Smooth muscle cell (in vitro differentiated cells): ENCODE measurements at regions not wholly inside any gene's neighbourhood (a gene's known extent, or its start where the extent isn't known, plus 50 kb on each side); places are given as distances from the start of the nearest gene placed in this dataset.
"Not testable (repeated sequence)": the region's sequence is repeated elsewhere in the genome, so short reads cannot be mapped to it uniquely, and the experiment has no call there.

Source experiments
- DNase-seq: peaks from one replicate; lab custom pipeline; 2025; ENCODE audit not compliant: unreplicated experiment; lab: John Stamatoyannopoulos, UW
- H2AFZ ChIP-seq: fragments of 200-600 bp; sonication (generic); 2 replicates; pipeline ENCODE4 v1.6.0; 2016; ENCODE audit warnings: antibody characterized with exemption, low read depth, mild to moderate bottlenecking
- H3F3A ChIP-seq: fragments of 200-600 bp; sonication (generic); 2 replicates; pipeline ENCODE4 v1.6.0; 2017; ENCODE audit warnings: antibody characterized with exemption, low read depth
- H3K27ac ChIP-seq: fragments of 200-600 bp; sonication (generic); 2 replicates; pipeline ENCODE4 v1.5.1; 2016; ENCODE audit warnings: low read depth, mild to moderate bottlenecking
- H3K27me3 ChIP-seq: fragments of 200-600 bp; sonication (generic); 2 replicates; pipeline ENCODE4 v1.6.1; 2016; ENCODE audit warnings: low read depth, mild to moderate bottlenecking
- H3K36me3 ChIP-seq: fragments of 200-600 bp; sonication (generic); 2 replicates; pipeline ENCODE4 v1.5.1; 2016; ENCODE audit warnings: low read depth
- H3K4me1 ChIP-seq: fragments of 200-600 bp; sonication (generic); 2 replicates; pipeline ENCODE4 v1.5.1; 2016; ENCODE audit warnings: low read depth
- H3K4me2 ChIP-seq: fragments of 200-600 bp; sonication (generic); 2 replicates; pipeline ENCODE4 v1.6.0; 2016; ENCODE audit warnings: mild to moderate bottlenecking
- H3K4me3 ChIP-seq: fragments of 200-600 bp; sonication (generic); 2 replicates; pipeline ENCODE4 v1.5.1; 2016; ENCODE audit warnings: mild to moderate bottlenecking
- H3K79me2 ChIP-seq: fragments of 200-600 bp; sonication (generic); 2 replicates; pipeline ENCODE4 v1.6.0; 2016; ENCODE audit warnings: low read depth, mild to moderate bottlenecking
- H3K9ac ChIP-seq: fragments of 200-600 bp; sonication (generic); 2 replicates; pipeline ENCODE4 v1.6.0; 2016; ENCODE audit warnings: low read depth
- H3K9me3 ChIP-seq: fragments of 200-600 bp; sonication (generic); replicated peaks from 2 replicates; pipeline ENCODE4 v1.5.1; 2016; ENCODE audit warnings: low read depth
- H4K20me1 ChIP-seq: fragments of 200-600 bp; sonication (generic); 2 replicates; pipeline ENCODE4 v1.6.0; 2016; ENCODE audit warnings: low read depth
- WGBS: methylation state at CpG from one replicate; pipeline ENCODE4 v1.1.7; 2016; ENCODE audit warnings: low lambda C conversion rate; 5-methylcytosine and 5-hydroxymethylcytosine counted together
- TF ChIP-seq, protein P1 (sequence below): fragments of 200-600 bp; sonication (generic); IDR thresholded peaks from 2 replicates; pipeline ENCODE4 v1.5.1; 2017; ENCODE audit warnings: borderline replicate concordance, mild to moderate bottlenecking, antibody characterized with exemption; ENCODE audit not compliant: insufficient read depth, poor library complexity, severe bottlenecking

DNA sequence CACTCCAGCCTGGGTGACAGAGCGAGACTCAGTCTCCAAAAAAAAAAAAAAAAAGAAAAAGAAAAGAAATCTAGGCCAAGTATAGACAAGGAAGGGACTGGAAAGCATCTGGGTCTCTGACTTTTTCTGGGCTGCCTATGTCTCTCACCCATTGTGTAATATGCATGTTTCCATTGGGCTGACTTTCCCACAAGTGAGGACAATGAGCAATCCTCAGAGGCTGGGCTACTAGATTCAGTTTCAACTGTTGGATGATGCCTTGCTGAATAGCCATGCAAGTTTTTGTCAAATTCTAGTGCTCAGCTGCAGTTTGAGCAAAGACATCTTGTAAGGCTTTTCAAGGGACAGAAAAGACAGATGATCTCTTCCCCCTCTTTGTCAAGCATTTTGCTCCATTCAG, 82.1 kb downstream of the PHAX start:
- WGBS, result no CpG with 5 or more reads among the region's 1 CpG
- no peak overlapping the region for H2AFZ ChIP-seq
- H3K4me1 ChIP-seq, result no peaks in the 10 kb centered on the region
- H3K4me2 ChIP-seq, result no peak overlapping the region
- no peaks in the 10 kb centered on the region for H3K36me3 ChIP-seq
- H3K9ac ChIP-seq, result no peak overlapping the region
- peaks cover 11% of the 10 kb centered on the region for H3F3A ChIP-seq
- no peaks in the 10 kb centered on the region for H3K79me2 ChIP-seq
- H3K27me3 ChIP-seq, result no peaks in the 10 kb centered on the region
- H3K9me3 ChIP-seq, result no peaks in the 10 kb centered on the region
- TF ChIP-seq, protein P1, sequence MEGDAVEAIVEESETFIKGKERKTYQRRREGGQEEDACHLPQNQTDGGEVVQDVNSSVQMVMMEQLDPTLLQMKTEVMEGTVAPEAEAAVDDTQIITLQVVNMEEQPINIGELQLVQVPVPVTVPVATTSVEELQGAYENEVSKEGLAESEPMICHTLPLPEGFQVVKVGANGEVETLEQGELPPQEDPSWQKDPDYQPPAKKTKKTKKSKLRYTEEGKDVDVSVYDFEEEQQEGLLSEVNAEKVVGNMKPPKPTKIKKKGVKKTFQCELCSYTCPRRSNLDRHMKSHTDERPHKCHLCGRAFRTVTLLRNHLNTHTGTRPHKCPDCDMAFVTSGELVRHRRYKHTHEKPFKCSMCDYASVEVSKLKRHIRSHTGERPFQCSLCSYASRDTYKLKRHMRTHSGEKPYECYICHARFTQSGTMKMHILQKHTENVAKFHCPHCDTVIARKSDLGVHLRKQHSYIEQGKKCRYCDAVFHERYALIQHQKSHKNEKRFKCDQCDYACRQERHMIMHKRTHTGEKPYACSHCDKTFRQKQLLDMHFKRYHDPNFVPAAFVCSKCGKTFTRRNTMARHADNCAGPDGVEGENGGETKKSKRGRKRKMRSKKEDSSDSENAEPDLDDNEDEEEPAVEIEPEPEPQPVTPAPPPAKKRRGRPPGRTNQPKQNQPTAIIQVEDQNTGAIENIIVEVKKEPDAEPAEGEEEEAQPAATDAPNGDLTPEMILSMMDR, result no peak
- no peak overlapping the region for H3K4me3 ChIP-seq
- H3K27ac ChIP-seq, result no peak overlapping the region
- no peak for DNase-seq
- H4K20me1 ChIP-seq, result no peaks in the 10 kb centered on the region

GRCh38 chr5:126683912-126684311, 83.2 kb downstream of the PHAX start:
- Histone ChIP-seq H3F3A (peaks cover 11% of the 10 kb centered on the region), H4K20me1 (no peaks in the 10 kb centered on the region), H3K27ac (no peak overlapping the region), H3K4me3 (no peak overlapping the region), H3K79me2 (no peaks in the 10 kb centered on the region), H3K36me3 (no peaks in the 10 kb centered on the region), H3K27me3 (no peaks in the 10 kb centered on the region), H3K4me1 (no peaks in the 10 kb centered on the region), H3K9ac (no peak overlapping the region), H2AFZ (no peak overlapping the region), H3K9me3 (no peaks in the 10 kb centered on the region), H3K4me2 (no peak overlapping the region)
- DNase-seq, result no peak
- 91% methylated on average over 2 of the region's 2 CpGs for WGBS
- TF ChIP-seq, protein P1, result no peak

- not testable (repeated sequence) for H3K4me1 ChIP-seq, H3K4me3 ChIP-seq, H3K36me3 ChIP-seq, H3K4me2 ChIP-seq, H3K9me3 ChIP-seq, H4K20me1 ChIP-seq, H2AFZ ChIP-seq, H3K27ac ChIP-seq, H3K27me3 ChIP-seq, H3K9ac ChIP-seq, H3F3A ChIP-seq, DNase-seq, H3K79me2 ChIP-seq
- WGBS, result 52% methylated on average over 13 of the region's 13 CpGs
Measured at GRCh38 chr5:126684656-126685442, 84.1 kb downstream of the PHAX start.

GRCh38 chr5:126686451-126687126, 85.8 kb downstream of the PHAX start:
- no peak for DNase-seq
- Histone ChIP-seq H3K4me1 (no peaks in the 10 kb centered on the region), H3K4me3 (no peak overlapping the region), H3K9me3 (no peaks in the 10 kb centered on the region), H4K20me1 (no peaks in the 10 kb centered on the region), H3K27ac (no peak overlapping the region), H3K9ac (no peak overlapping the region), H3F3A (no peaks in the 10 kb centered on the region), H3K4me2 (no peak overlapping the region), H2AFZ (no peak overlapping the region), H3K27me3 (no peaks in the 10 kb centered on the region), H3K36me3 (no peaks in the 10 kb centered on the region), H3K79me2 (no peaks in the 10 kb centered on the region)
- 100% methylated on average over 1 of the region's 1 CpG for WGBS
- TF ChIP-seq, protein P1, result no peak
